HPDE6-E6E7 (cell line): ENCODE measurements at regions not wholly inside any gene's neighbourhood (a gene's known extent, or its start where the extent isn't known, plus 50 kb on each side); places are given as distances from the start of the nearest gene placed in this dataset.
"Not testable (repeated sequence)": the region's sequence is repeated elsewhere in the genome, so short reads cannot be mapped to it uniquely, and the experiment has no call there.

Experiments
- DNase-seq: peaks from one replicate; pipeline ENCODE4 v3.0.0; 2011; ENCODE audit warnings: missing footprints; ENCODE audit errors: extremely low spot score

DNA sequence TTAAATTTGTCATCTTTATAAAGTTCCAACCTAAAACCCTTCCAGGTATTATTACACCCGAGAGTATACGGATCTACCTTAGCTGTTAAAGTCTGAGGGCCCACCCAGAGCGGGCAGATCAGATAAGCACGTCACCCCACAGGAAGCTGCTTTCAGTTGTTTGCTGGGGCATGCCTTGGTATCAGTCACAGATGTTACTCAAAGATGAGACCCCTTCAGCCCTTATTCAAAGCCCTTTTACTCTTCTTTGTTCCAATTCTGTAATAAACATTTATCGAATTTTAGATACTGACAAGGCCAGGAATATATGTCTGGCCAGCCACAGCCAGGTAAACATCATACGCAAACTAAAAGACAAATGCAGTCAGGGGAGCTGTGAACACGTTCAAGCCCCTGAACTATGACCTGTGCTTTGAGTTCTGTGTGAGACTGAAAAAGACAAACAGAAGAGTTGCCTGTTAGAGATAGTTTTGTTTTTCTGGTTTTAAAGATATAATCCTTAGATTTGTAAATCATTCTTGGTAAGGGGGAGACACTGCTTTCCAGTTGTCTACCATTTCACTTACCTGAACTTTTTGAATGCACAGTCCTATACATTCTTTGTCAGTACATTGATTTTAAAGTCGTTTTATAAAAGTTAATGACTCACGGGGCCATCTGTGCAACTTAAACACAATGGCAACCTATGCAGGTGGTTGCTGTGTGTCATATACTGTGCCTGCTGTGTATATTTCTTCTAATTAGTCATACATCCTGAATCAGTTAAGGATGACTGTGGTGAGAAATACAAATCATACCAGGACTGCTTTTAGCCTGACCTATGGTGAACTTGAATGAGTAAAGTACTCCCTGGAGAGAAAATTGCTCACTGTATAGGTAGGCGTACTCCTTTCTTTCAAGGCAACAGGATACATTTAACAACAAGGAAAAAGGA lies 100.5 kb upstream of the ITPRID2 start:
- peak; percentile 88 for DNase-seq

DNA sequence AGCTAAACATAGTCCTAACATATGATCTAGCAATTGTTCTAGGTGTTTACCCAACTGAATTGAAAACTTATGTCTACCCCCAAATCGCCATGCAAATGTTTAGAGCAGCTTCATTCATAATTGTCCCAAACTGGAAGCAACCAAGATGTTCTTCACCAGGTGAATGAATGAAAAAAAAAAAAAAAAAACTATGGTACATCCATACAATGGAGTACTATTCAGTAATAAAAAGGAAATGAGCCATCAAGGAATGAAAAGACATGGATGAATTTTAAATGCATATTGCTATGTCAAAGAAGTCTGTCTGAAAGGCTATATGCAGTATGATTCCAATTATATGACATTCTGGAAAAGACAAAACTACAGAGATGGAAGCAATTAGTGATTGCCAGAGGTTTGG lies 98.6 kb upstream of the ITPRID2 start:
- no peak for DNase-seq

DNA sequence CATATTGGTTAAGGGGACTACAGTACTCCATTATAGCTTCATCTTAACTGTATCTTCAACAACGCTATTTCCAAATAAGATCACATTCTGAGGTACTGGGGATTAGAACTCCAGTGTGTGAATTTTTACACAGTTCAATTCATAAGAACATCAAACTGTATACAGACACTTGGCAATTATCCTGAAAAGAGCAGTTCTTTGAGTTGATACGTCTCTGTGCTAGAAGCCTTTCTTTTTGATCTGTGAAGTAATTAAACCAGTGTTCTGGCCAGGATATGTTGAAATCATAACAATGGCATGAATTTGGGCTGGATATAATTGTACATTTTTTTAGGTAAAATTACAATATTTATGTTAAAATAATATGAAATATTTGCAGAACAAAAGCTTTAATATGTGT lies 93.5 kb upstream of the ITPRID2 start:
- no peak for DNase-seq

DNA sequence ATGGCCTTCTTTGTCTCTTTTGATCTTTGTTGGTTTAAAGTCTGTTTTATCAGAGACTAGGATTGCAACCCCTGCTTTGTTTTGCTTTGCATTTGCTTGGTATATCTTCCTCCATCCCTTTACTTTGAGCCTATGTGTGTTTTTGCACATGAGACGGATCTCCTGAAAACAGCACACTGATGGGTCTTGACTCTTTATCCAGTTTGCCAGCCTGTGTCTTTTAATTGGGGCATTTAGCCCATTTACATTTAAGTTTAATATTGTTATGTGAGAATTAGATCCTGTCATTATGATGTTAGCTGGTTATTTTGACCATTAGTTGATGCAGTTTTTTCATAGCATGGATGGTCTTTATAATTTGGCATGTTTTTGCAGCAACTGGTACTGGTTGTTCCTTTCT lies 89.2 kb upstream of the ITPRID2 start:
- DNase-seq: not testable (repeated sequence)

DNA sequence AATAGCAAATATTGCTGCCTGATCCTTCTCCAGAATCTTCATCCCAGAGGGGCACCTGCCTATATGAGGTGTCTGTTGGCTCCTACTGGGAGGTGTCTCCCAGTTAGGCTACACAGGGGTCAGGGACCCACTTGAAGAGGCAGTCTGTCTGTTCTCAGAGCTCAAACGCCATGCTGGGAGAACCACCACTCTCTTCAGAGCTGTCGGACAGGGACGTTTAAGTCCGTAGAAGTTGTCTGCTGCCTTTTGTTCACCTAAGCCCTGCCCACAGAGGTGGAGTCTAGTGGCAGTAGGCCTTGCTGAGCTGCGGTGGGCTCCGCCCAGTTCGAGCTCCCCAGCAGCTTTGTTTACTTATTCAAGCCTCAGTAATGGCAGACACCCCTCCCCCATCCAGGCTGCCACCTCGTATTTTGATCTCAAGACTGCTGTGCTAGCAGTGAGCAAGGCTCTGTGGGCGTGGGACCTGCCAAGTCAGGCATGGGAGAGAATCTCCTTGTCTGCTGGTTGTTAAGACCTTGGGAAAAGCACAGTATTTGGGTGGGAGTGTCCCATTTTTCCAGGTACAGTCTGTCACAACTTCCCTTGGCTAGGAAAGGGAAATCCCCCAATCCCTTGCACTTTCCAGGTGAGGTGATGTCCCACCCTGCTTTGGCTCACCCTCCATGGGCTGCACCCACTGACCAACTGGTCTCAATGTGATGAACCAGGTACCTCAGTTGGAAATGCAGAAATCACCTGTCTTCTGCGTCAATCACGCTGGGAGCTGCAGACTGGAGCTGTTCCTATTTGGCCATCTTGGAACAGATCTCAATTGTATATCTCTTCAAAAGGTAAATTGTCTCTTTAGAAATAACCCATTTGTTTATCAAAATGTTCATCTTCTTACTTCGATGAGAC lies 87.4 kb upstream of the ITPRID2 start:
- not testable (repeated sequence) for DNase-seq

DNA sequence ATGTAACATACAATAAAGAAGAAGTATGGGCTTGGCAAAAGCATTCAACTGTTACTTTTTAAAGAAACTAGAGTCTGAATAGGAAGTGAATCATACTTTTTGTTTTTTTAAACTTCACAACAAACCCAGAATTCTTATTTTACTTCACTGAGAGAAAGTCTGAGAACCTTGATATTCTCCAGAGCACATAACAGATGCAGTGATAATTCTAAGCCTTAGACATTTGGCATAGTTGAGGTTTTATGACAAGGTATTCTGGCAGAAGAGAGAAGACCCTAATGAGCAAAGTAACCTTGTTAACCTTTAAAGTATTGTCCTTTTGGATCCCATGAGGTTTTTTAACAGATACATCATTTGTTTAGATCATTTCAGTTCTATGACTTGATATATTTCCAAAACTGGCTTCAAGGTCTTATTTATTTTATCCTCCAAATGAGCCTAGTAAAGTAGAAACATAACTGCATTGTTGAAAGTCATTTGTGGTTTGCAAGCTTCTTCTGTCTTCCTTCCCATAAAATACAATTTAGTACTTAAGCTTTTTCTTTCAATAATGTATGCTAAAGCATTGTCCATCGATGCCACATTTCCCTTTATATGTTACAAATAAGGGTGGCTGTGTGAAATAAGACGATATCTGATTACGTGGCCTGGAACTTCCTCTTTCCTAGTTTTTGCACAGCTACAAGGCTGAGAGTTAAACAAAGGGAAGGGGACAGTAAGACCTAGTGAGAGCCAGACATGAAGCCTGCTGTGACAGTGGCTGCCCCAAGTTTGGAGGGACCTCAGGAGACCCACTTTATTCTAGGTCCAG lies 86.1 kb upstream of the ITPRID2 start:
- DNase-seq: no peak

DNA sequence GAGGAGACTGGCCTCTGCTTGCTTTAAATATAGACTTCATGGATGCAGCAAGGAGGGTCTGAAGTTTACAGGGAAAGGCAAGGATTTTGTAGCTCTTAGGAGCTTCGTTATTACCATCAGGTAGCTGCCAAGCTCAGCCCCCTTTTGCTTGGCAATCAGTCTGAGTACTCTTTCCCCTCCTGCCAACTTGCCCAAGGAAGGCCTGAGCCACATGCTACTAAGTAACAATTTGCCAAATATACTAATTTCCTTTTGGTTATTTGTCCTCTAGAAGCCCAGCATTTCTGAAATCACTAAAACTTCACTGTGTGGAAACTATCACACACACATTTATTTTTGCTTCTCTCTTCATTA lies 85.5 kb upstream of the ITPRID2 start:
- DNase-seq: no peak

DNA sequence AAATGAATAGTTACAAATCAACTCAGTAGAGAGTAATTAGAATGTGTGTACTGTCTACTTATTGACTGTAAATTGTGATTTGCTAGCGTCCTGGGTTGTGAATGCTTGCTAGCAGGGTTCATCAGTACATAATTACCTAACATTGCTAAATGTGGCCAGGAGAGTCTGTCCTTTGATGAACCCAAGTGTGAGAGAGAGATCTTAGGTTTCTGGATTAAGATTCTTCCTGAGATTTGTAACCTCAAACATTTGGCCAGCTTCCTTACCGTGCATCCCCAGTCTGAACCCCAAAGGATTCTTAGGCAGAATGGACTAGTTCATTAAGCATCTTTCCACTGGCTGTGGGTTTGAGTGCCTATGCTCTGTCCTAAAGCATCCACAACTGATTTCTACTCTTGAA lies 84.0 kb upstream of the ITPRID2 start:
- DNase-seq: no peak

DNA sequence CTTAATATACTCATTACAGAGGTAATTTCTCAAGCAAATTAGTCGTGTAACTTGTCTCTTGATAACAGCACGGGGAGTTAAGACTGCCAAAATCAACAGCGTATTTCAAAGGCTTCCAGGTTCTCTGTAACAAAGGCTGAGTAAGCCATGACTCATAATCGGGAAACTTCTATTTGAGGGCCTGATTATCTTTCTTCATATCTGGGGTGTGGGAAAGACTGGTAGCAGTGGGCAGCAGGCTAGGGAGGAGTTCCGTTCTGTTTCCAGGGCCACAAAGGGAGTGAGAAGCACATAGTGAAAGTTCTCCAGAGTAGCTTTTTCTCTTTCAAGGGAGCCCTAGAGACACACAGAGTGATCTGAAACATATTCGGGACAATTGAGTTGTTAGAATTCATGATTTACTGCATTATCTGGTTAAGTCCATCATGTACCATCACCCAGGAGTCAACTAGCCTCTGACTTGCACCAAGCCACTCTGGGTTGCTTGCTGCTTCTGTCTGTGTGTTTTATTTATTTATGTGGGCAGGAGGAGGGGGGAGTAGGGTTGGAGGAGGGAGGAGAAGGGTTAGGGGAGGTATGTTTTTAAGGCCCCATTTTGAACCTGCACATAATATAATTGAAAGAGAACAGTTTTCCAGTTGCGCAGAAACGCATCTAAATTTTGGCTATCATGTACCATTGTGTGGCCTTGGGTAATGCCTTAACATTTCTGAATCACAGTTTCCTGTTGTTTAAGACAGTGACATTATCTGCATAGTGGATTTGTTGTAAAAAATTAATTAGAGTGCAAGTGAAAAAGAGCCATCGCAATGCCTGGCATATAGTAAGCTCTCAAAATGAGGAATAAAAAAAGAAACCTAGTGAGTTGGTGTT lies 80.5 kb upstream of the ITPRID2 start:
- peak; percentile 86 for DNase-seq

DNA sequence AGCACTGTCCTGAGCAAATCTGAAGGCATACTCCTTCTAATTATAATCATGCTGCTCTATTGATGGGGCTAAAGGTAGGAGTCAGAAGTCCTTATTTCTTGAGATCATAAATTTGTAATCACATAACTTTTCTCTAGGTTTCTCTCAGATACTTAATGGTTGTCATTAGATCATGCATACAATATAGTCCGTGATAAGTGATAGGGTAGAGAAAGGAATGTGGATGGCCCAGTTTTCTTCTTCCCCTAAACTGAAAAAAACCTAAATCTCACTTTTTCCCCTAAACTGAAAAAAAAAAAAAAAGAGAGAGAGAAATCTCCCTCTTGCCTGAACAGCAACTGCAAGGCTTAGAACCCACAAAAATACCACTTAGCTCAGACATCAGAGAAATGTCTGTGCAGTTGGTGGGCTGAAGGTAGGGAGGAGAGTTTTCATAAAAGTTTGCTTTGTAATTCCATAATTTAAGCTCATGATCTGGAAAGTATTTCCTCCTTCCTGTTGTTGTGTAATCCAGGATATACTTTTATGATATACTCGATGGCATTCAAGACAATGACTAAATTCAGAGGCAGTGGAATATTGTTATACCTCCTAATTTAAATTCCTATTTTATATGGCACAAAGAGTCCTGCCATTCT lies 79.3 kb upstream of the ITPRID2 start:
- no peak for DNase-seq

DNA sequence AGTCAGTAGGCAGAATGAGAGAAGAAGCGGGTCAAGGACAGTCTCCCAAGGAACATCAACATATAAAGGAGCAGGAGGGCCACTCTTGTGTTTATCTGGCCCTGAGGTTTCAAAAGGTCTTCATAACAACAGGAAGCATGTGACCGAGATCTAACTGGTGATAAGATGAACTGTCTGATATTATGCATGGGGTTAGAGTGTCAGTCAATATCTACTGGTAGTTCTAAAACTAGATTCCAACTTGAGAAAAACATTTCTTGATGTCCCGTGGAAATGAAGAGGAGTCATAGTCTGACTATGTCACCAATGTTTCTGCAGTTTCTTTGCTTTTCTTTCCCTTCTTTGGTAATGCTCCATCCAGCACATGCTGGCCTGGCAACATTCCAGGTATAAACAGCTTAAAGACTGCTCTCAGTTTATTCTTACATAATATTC lies 77.5 kb upstream of the ITPRID2 start:
- no peak for DNase-seq

DNA sequence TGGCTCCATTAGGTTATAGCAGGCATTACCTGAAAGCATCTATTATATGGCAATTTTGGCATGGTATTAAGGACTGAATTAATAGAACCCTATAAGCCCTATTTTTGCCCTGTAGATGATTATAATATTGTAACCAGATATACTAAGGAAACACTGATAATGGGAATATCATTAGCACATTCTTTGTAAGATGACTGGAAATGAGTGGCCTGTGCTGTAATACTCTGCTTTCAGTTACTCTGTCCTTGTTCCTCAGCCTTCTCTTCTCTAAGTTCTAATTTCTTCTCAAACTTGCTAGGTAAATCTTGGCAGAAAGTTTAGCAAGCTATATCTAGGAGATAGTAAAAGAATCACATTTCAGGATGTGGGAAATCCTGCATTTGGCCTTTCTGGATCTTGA lies 74.0 kb upstream of the ITPRID2 start:
- no peak for DNase-seq

DNA sequence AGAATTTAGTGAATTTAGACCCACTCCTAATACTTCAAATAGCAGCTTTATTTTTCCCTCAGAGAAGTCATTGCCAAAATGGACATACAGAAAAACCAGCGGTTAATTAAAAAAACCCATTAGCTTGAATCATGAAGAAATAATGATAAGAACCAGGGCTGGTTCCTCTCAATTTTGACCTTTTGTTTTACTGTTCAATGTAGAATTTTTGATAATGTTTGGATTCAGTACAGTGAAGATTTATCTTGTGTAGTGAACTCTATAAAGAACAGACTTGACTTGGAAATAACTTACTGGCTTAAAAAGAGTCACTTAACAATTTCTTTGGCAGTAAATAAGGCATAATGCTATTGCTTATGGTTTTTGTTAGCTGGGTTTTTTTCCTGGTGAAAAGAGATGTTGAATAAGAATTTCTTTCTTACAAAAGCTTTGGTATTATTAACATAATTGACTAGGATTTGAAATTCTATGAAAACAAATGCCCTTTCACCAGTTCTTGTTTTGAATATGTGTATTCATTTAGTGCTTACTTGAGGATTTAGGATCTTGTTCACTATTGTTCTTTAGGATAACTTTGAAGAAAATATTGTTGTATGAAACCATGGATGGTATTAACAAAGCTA lies 73.4 kb upstream of the ITPRID2 start:
- no peak for DNase-seq

DNA sequence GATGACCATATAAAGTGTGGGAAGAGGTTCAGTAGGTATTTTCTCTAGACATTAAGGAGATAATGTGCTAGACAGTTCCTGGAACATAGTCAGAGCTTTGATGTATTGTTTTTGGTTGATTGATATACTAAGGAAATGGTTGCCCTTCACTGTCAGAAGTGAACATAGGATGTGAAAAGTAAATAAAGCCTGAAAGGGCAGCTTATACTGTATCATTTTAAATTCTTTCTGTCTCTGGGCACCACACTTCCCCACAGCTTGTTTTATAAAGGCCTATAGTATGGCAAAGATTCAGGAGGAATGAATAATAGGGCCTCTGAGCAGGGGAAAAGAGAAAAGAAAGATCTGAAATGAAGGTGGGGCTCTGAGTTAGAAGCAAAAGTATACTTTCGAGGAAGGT lies 72.7 kb upstream of the ITPRID2 start:
- DNase-seq: no peak

DNA sequence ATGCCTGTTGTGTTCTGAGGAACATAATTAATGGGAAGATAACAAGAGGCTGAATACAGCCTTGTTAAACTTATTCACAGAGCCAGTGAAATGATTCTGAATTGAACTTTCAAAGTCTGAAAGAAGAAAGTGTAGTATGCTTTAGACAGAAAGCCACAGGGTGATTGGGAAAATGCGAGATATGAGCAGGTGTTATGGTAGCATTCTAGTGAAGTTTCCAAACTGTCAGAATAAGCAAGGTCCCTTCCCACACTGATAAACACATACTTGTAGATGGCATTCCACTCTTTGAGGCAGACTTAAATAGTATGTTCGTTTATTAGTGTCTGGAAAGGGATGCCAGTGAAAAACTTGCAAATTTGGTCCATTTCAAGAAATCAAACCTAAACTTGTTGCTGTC lies 70.5 kb upstream of the ITPRID2 start:
- DNase-seq: no peak

DNA sequence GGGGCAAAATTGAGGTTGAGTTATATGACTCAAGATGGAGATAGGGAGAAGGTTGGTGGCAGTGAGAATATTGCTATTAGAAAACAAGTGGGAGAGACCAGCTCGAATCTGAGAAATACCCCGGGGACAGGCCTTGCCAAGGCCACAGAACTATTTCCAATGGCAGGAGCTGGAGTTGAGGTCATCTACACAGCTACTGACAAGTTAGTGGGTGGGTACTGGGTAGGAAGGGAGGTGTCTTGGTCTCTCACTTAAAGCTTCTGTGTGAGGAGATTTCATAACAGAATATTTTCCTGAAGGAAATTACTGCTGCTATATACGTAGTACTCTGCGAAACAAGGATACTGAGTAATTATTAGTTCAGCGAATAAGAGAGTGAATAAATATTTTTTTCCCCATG lies 69.4 kb upstream of the ITPRID2 start:
- DNase-seq: no peak

DNA sequence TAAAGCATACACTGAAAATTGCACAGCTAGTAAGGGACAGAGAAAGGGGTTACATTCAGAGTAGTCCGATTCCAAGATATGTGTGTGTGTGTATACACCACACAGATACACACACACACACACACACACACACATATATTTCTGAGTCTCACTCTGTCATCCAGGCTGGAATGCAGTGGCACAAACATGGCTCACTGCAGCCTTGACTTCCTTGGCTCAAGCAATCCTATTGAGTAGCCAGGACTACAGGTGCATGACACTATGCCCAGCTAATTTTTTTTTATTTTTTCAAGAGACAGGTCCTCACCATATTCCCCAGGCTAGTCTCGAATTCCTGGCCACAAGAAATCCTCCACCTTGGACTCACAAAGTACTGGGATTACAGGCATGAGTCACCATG lies 68.1 kb upstream of the ITPRID2 start:
- no peak for DNase-seq

DNA sequence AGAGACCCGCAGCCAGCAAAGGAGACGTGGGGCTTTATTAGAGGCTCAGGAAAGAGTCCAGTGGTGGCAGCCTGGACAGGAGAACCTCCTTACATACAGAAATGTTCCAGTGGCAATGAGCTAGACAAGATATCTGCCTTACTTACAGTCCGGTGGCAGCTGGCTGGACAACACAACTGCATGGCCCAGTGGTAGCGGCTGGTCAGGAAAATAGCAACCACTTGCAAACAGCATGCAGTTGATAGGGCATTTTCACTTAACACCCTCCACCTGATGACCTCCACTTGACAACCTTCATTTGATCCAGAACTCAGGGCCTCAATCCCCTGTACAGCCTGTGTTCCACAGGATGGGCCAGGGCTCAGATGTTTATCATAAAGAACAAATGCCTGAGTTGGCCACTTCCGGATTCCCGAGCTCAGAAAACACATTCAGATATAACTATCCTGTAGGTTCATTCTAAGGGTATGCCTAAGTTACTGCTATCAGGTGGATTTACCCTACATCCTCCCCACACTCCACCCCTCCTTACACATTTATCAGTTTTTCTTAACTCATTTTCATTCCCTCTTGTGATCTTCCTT lies 63.3 kb upstream of the ITPRID2 start:
- DNase-seq: no peak

DNA sequence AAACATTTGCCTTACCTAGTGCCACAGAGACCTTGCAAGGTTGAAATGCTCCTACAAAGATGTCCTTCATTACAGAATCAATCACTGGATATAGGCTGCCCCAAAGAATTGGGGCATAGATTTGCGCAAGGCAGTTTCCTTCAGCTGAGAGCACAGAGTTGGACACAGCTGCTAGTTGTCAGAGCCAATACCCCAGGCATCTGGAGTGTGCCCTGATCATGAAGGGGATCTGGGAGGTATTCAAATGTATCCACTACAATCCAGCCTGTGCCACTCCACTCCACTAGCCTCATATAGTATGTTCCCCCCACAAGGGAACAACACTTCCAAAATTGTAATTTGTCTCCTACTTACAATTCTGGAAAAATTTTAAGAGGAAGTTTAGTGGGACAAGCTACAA lies 62.3 kb upstream of the ITPRID2 start:
- no peak for DNase-seq

DNA sequence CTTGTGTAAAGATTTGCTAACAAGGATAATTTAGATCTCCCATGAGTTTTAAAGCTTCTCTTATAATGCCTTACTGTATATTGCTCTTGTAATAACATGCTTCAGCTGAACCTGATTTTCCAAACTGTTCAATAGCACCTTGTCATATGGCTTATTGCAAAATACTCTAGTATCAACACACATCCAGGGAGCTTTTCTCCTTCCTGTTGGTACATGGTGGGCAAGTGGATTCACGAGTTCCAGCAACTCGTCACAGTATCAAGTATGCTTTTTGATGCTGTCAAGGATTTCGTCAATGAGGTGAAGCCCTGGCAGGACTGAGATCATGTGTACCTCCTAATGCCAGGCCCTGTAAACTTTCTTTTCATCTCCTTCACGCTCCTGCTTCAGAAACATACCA lies 59.5 kb upstream of the ITPRID2 start:
- DNase-seq: no peak
